ENCODE measurements at regions not wholly inside any gene's neighbourhood (a gene's known extent, or its start where the extent isn't known, plus 50 kb on each side); places are given as distances from the start of the nearest gene placed in this dataset.

DNA sequence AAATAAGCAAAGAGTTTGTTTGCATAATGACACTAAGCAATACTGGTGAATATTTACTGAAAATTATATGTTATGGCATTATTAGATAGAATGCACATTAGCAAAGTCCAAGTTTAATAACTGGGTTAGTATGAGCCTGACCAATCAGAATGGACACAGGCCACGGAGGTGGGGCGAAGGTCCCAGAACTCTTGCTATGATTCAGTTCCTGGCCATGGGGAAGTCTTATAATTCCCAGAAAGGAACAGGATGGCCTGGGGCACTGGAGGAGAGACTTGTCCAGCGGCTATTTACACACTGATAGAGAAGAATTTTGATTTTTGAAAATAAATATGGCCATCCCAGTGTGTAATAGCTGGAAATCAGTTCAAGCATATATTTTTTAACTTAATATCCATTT is 372.0 kb downstream of the EFNB2 start (continued):
- TF ChIP-seq, protein P1, sequence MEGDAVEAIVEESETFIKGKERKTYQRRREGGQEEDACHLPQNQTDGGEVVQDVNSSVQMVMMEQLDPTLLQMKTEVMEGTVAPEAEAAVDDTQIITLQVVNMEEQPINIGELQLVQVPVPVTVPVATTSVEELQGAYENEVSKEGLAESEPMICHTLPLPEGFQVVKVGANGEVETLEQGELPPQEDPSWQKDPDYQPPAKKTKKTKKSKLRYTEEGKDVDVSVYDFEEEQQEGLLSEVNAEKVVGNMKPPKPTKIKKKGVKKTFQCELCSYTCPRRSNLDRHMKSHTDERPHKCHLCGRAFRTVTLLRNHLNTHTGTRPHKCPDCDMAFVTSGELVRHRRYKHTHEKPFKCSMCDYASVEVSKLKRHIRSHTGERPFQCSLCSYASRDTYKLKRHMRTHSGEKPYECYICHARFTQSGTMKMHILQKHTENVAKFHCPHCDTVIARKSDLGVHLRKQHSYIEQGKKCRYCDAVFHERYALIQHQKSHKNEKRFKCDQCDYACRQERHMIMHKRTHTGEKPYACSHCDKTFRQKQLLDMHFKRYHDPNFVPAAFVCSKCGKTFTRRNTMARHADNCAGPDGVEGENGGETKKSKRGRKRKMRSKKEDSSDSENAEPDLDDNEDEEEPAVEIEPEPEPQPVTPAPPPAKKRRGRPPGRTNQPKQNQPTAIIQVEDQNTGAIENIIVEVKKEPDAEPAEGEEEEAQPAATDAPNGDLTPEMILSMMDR (IDR thresholded peaks at IDR 0.05; ENCODE audit: control extremely low read depth in 1 of 3, insufficient read depth in 1 of 3, low read depth in 1 of 3, low read length in 3 of 3), result no peak
- no peak for TF ChIP-seq CHD2 (IDR thresholded peaks at IDR 0.05; ENCODE audit: low read length)
- TF ChIP-seq CHD1 (IDR thresholded peaks at IDR 0.05; ENCODE audit: low read depth, low read length), result no peak
